HG03442 (cell line): ENCODE measurements at regions not wholly inside any gene's neighbourhood (a gene's known extent, or its start where the extent isn't known, plus 50 kb on each side); places are given as distances from the start of the nearest gene placed in this dataset.

Experiments used
- ATAC-seq: cut with Tn5 transposase; IDR thresholded peaks from one replicate; pipeline ENCODE4 v1.9.1; 2021; ENCODE audit warnings: mild to moderate bottlenecking, moderate library complexity; ENCODE audit not compliant: unreplicated experiment

GRCh38 chr14:98229656-98230366 lies 1042.2 kb downstream of the BCL11B start:
- ATAC-seq: no peak

- ATAC-seq: no peak
These were observed 1041.6 kb downstream of the BCL11B start for GRCh38 chr14:98230411-98230810.

GRCh38 chr14:98231210-98231609 lies 1040.8 kb downstream of the BCL11B start:
- no peak for ATAC-seq

- no peak for ATAC-seq
These were observed 1038.3 kb downstream of the BCL11B start for GRCh38 chr14:98233656-98234055.

GRCh38 chr14:98234208-98234607 lies 1037.8 kb downstream of the BCL11B start:
- no peak for ATAC-seq

- no peak for ATAC-seq
These were observed 1035.7 kb downstream of the BCL11B start for GRCh38 chr14:98236314-98236713.

- no peak for ATAC-seq
These were observed 1034.1 kb downstream of the BCL11B start for GRCh38 chr14:98237939-98238338.

GRCh38 chr14:98240376-98240775 lies 1031.6 kb downstream of the BCL11B start:
- ATAC-seq: no peak

GRCh38 chr14:98242903-98243302 lies 1029.1 kb downstream of the BCL11B start:
- ATAC-seq: no peak

- ATAC-seq: no peak
These were observed 1028.7 kb downstream of the BCL11B start for GRCh38 chr14:98243332-98243731.

GRCh38 chr14:98244162-98244948 lies 1027.6 kb downstream of the BCL11B start:
- no peak for ATAC-seq

GRCh38 chr14:98244966-98245569 lies 1026.9 kb downstream of the BCL11B start:
- no peak for ATAC-seq

GRCh38 chr14:98249057-98249456 lies 1022.9 kb downstream of the BCL11B start:
- ATAC-seq: no peak

- no peak for ATAC-seq
These were observed 1022.5 kb downstream of the BCL11B start for GRCh38 chr14:98249476-98249875.

- no peak for ATAC-seq
These were observed 1019.2 kb downstream of the BCL11B start for GRCh38 chr14:98252820-98253219.

- no peak for ATAC-seq
These were observed 1012.1 kb downstream of the BCL11B start for GRCh38 chr14:98259881-98260280.

GRCh38 chr14:98262566-98262965 lies 1009.4 kb downstream of the BCL11B start:
- ATAC-seq: no peak

- ATAC-seq: no peak
These were observed 1002.5 kb downstream of the BCL11B start for GRCh38 chr14:98269533-98269932.

- ATAC-seq: no peak
These were observed 1001.8 kb downstream of the BCL11B start for GRCh38 chr14:98270201-98270600.

GRCh38 chr14:98274596-98274995 lies 997.4 kb downstream of the BCL11B start:
- no peak for ATAC-seq

- no peak for ATAC-seq
These were observed 993.2 kb downstream of the BCL11B start for GRCh38 chr14:98278800-98279199.

- no peak for ATAC-seq
These were observed 991.6 kb downstream of the BCL11B start for GRCh38 chr14:98280436-98280835.
